ENCODE measurements at regions not wholly inside any gene's neighbourhood (a gene's known extent, or its start where the extent isn't known, plus 50 kb on each side); places are given as distances from the start of the nearest gene placed in this dataset.

DNA sequence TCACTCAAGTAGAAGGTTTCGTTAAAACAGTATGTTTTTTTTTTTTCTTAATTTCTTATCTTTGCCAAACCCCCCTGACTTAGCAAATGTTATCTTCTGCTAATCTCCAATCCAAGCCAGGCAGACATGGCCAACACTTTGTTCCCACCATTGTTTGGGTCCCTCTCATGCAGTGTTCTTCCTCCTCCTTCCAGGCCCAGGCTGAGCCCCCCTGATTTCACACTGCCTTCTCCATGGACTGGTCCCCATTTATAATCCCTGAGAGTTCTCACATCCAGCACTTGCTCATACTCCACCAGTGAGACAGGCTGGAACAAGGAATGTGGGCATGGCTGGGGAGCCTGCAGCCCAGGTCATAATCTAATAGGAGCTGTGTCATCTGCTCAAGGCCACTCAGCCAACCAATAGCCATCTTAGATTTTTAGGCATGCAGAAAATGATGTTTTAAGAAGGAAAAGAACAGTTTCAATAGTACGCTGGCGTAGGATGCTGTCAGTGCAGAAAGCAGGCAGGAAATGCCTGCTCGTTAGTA, 238.4 kb upstream of the CCDC196 start:
- TF ChIP-seq, protein P1, sequence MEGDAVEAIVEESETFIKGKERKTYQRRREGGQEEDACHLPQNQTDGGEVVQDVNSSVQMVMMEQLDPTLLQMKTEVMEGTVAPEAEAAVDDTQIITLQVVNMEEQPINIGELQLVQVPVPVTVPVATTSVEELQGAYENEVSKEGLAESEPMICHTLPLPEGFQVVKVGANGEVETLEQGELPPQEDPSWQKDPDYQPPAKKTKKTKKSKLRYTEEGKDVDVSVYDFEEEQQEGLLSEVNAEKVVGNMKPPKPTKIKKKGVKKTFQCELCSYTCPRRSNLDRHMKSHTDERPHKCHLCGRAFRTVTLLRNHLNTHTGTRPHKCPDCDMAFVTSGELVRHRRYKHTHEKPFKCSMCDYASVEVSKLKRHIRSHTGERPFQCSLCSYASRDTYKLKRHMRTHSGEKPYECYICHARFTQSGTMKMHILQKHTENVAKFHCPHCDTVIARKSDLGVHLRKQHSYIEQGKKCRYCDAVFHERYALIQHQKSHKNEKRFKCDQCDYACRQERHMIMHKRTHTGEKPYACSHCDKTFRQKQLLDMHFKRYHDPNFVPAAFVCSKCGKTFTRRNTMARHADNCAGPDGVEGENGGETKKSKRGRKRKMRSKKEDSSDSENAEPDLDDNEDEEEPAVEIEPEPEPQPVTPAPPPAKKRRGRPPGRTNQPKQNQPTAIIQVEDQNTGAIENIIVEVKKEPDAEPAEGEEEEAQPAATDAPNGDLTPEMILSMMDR (IDR thresholded peaks at IDR 0.05; ENCODE audit: low read length) = no peak
- no peak for TF ChIP-seq EZH2 (optimal IDR thresholded peaks at IDR 0.05; ENCODE audit: low read depth, low read length)
- TF ChIP-seq EZH2phosphoT487 (IDR thresholded peaks at IDR 0.05; ENCODE audit: low read length) = no peak
